ENCODE measurements at regions not wholly inside any gene's neighbourhood (a gene's known extent, or its start where the extent isn't known, plus 50 kb on each side); places are given as distances from the start of the nearest gene placed in this dataset.

DNA sequence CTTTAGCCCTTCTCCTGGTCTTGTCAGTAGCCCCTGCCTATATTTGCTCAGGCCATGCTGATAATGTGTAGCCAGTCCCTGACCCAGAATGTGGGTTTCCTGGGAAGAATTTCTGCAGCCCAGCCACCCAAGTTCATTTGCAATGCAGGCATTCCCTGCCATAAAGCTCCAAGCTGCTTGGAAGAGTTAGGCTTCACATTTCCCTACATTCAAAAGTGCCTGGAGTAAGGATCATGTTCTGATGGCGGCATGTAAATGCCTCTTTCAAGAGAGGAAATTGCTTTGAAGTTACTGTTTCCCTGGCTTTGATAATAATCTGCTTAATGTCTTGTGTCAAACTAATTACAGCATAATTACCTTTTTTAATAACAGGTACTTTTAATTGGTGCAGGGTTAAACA is 266.1 kb downstream of the MIAT start:
- no peaks in the 10 kb centered on the region for H3K4me1 ChIP-seq (ENCODE audit: control insufficient read depth, extremely low read depth, insufficient read depth, low read length)
- no peaks in the 10 kb centered on the region for H3K9me1 ChIP-seq (ENCODE audit: control insufficient read depth, extremely low read depth, insufficient read depth, low read length)
- H4K20me1 ChIP-seq (ENCODE audit: control insufficient read depth, extremely low read depth, insufficient read depth, low read length): no peaks in the 10 kb centered on the region
- H2AFZ ChIP-seq (ENCODE audit: control insufficient read depth, low read length): no peak overlapping the region
- no peak for TF ChIP-seq EZH2 (IDR thresholded peaks at IDR 0.05; ENCODE audit: low read length)
- TF ChIP-seq, protein P1, sequence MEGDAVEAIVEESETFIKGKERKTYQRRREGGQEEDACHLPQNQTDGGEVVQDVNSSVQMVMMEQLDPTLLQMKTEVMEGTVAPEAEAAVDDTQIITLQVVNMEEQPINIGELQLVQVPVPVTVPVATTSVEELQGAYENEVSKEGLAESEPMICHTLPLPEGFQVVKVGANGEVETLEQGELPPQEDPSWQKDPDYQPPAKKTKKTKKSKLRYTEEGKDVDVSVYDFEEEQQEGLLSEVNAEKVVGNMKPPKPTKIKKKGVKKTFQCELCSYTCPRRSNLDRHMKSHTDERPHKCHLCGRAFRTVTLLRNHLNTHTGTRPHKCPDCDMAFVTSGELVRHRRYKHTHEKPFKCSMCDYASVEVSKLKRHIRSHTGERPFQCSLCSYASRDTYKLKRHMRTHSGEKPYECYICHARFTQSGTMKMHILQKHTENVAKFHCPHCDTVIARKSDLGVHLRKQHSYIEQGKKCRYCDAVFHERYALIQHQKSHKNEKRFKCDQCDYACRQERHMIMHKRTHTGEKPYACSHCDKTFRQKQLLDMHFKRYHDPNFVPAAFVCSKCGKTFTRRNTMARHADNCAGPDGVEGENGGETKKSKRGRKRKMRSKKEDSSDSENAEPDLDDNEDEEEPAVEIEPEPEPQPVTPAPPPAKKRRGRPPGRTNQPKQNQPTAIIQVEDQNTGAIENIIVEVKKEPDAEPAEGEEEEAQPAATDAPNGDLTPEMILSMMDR (optimal IDR thresholded peaks at IDR 0.05 in 1 of 3, IDR thresholded peaks at IDR 0.05 in 1 of 3, conservative IDR thresholded peaks at IDR 0.05 in 1 of 3; ENCODE audit: extremely low read depth in 1 of 3, insufficient read depth in 2 of 3, low read length in 3 of 3): no peak
- no peaks in the 10 kb centered on the region for H3K9me3 ChIP-seq (ENCODE audit: control insufficient read depth, low read depth, low read length)
- no peak for DNase-seq (ENCODE audit: low read depth, low spot score)
- H3K79me2 ChIP-seq (ENCODE audit: control insufficient read depth, insufficient read depth, low read length): no peaks in the 10 kb centered on the region
- no peak overlapping the region for H3K4me3 ChIP-seq (ENCODE audit: control insufficient read depth in 2 of 3, extremely low read depth in 1 of 3, insufficient read depth in 2 of 3, low read depth in 1 of 3, low read length in 3 of 3)
- no peak overlapping the region for H3K4me2 ChIP-seq (ENCODE audit: control insufficient read depth, extremely low read depth, insufficient read depth, low read depth, low read length)
- no peak overlapping the region for H3K27ac ChIP-seq (ENCODE audit: control insufficient read depth, insufficient read depth, low read length)
- no peaks in the 10 kb centered on the region for H3K36me3 ChIP-seq (ENCODE audit: control insufficient read depth in 2 of 2, extremely low read depth in 1 of 2, insufficient read depth in 2 of 2, low read length in 2 of 2)
- FAIRE-seq: no peak
- H3K9ac ChIP-seq (ENCODE audit: control insufficient read depth, extremely low read depth, insufficient read depth, low read length): no peak overlapping the region
- H3K27me3 ChIP-seq (ENCODE audit: control insufficient read depth, extremely low read depth, insufficient read depth, low read length): peaks cover 4% of the 10 kb centered on the region
- dilution Hi-C loops (cut with MboI; ENCODE audit: extremely low pct_ligation_motif_present, low sequenced_read_pairs): no loop called here

DNA sequence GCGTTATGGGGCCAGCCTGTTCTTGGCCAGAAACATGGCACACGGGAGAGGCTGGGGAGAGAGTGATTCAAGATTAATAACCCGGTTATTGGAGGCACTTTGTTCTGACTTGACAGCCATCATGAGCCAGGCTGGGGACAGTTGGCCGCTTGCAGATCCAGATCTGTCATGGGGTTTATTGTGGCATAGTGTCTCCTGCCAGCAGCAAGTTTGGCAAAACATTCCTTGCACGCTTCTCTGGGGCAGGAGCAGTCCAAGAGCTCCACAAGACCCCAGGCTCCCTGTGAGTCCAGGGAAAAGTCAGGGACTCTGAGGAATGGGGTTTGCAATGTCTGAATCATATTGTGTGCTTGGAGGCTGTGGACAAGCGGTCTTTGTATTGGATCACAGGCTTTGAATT is 270.4 kb downstream of the MIAT start:
- DNase-seq (ENCODE audit: low read depth, low spot score) (no peak), FAIRE-seq (no peak)
- peaks cover 4% of the 10 kb centered on the region for H3K27me3 ChIP-seq (ENCODE audit: control insufficient read depth, extremely low read depth, insufficient read depth, low read length)
- TF ChIP-seq, protein P1 (optimal IDR thresholded peaks at IDR 0.05 in 1 of 3, IDR thresholded peaks at IDR 0.05 in 1 of 3, conservative IDR thresholded peaks at IDR 0.05 in 1 of 3; ENCODE audit: extremely low read depth in 1 of 3, insufficient read depth in 2 of 3, low read length in 3 of 3): no peak
- no peak for TF ChIP-seq EZH2 (IDR thresholded peaks at IDR 0.05; ENCODE audit: low read length)
- H3K27ac ChIP-seq (ENCODE audit: control insufficient read depth, insufficient read depth, low read length): no peak overlapping the region
- dilution Hi-C loops (cut with MboI; ENCODE audit: extremely low pct_ligation_motif_present, low sequenced_read_pairs): no loop called here
- H4K20me1 ChIP-seq (ENCODE audit: control insufficient read depth, extremely low read depth, insufficient read depth, low read length): no peaks in the 10 kb centered on the region
- no peaks in the 10 kb centered on the region for H3K9me1 ChIP-seq (ENCODE audit: control insufficient read depth, extremely low read depth, insufficient read depth, low read length)
- no peaks in the 10 kb centered on the region for H3K79me2 ChIP-seq (ENCODE audit: control insufficient read depth, insufficient read depth, low read length)
- no peak overlapping the region for H3K4me2 ChIP-seq (ENCODE audit: control insufficient read depth, extremely low read depth, insufficient read depth, low read depth, low read length)
- no peak overlapping the region for H3K9ac ChIP-seq (ENCODE audit: control insufficient read depth, extremely low read depth, insufficient read depth, low read length)
- H3K36me3 ChIP-seq (ENCODE audit: control insufficient read depth in 2 of 2, extremely low read depth in 1 of 2, insufficient read depth in 2 of 2, low read length in 2 of 2): no peaks in the 10 kb centered on the region
- H3K4me1 ChIP-seq (ENCODE audit: control insufficient read depth, extremely low read depth, insufficient read depth, low read length): no peaks in the 10 kb centered on the region
- H2AFZ ChIP-seq (ENCODE audit: control insufficient read depth, low read length): no peak overlapping the region
- no peaks in the 10 kb centered on the region for H3K9me3 ChIP-seq (ENCODE audit: control insufficient read depth, low read depth, low read length)
- H3K4me3 ChIP-seq (ENCODE audit: control insufficient read depth in 2 of 3, extremely low read depth in 1 of 3, insufficient read depth in 2 of 3, low read depth in 1 of 3, low read length in 3 of 3): no peak overlapping the region

Data from keratinocyte (primary cell).